GM21825 (cell line): ENCODE measurements at regions not wholly inside any gene's neighbourhood (a gene's known extent, or its start where the extent isn't known, plus 50 kb on each side); places are given as distances from the start of the nearest gene placed in this dataset.

Experiments
- ATAC-seq: cut with Tn5 transposase; IDR thresholded peaks from one replicate; pipeline ENCODE4 v1.9.1; 2021; ENCODE audit warnings: mild to moderate bottlenecking, moderate library complexity; ENCODE audit not compliant: unreplicated experiment

DNA sequence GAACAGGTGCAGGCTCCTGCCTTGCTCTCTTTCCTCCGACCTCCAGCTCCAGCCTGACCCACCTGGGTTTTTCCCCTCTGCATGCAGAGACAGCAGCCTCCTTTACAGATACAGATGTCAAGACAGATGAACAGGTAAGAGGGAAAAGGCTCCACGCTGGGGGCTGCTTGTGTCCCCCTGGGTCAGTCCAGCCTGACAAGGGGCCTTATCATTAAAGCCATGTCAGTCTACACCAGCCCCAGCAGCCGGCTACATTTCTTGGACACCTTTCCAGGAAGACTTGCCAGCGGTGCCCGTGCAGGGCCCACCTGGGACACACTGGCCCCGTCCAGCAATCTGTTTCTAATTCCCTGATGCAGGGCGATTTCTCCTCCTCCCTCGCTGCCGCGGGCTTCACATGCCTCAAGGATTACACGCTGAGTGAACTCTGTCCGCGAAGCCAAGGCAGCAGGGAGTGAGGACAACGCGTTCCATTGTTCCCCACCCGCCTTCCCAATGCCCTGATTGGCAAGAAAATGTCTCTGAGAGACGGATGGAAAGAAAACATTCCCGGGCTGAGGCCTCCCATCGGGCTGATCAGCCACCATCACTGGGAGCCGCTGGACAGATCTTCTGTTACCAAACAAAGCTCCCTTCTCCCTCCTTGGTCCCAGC, 184.7 kb downstream of the C16orf95 start:
- no peak for ATAC-seq

DNA sequence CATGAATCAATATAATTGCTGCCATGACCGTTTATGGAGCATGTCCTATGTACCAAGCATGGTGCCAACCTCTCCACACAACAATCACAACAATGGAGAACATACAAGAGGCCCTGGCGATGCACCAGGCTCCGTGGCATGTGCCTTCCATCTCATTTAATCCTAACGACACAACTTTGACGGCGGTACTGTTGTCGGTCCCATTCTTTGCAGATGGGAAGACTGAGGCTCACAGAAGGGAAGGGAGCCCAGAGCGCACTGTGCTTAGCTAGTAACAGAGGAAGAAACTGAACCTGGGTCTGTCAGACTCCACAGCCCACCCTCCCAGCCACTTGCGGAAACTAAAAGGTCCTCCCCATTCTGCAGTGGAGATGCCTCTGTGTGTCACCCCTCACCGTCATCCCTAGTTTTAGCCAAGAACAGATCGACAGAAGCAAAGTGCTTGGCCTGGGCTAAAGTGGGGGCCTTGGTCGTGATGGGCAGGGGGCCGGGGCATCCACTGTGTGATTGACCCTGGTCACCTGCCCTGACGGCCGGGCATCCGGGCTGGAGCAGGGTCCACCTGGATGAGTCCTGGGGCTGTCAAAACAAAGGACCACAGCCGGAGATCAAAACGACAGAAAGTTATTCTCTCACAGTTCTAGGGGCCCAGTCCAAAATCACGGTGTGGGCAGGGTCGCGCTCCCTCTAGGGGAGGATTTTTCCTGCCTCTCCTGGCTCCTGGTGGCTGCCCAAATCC, 183.9 kb downstream of the C16orf95 start:
- ATAC-seq, result no peak

DNA sequence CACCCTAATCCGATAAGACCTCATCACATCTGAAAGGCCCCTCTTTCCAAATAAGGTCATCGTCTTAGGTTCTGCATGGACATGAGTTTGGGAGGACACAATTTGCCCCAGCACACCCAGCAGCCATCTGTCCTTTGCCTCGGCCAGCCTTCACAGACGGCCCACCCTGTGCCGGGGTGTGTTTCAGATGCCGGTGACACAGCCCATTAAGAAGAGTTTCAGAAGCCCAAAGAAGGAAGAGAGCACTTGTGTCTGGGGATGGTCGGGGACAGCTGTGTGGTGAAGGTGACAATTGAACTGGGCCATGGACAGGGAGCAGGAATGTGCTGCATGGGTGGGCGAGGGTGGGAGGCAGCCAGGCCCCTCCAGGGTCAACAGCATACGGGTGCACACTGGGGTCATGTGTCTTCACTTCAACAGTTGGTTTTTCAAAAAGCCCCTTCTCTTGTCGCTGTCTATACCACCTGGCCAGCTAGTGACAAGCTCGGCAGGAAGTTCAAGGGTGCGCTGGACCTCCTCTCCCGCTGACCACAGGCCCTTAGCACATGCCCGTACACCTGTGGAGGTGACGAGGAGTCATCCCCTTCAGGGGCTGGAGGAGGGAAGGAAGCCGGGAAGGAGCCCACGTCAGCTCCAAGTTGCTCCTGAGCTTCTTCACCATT, 183.1 kb downstream of the C16orf95 start:
- ATAC-seq, result no peak

DNA sequence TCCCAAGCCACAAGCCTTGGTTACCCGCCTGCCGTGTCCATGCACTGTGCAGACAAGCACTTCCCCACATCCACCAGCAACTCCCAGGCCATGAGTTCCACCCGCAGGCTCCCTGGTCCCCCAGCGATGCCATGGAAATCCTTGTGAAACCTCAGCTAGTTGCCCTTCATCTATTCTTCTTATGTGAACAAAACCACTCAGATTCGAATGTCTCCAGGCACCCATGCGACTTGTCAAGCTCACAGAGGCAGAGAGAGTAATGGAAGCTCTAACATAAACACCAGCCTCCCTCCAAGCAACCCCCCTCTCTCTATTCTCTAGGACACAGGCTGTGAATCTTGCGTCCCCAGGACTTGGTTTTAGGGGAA, 182.6 kb downstream of the C16orf95 start:
- no peak for ATAC-seq

DNA sequence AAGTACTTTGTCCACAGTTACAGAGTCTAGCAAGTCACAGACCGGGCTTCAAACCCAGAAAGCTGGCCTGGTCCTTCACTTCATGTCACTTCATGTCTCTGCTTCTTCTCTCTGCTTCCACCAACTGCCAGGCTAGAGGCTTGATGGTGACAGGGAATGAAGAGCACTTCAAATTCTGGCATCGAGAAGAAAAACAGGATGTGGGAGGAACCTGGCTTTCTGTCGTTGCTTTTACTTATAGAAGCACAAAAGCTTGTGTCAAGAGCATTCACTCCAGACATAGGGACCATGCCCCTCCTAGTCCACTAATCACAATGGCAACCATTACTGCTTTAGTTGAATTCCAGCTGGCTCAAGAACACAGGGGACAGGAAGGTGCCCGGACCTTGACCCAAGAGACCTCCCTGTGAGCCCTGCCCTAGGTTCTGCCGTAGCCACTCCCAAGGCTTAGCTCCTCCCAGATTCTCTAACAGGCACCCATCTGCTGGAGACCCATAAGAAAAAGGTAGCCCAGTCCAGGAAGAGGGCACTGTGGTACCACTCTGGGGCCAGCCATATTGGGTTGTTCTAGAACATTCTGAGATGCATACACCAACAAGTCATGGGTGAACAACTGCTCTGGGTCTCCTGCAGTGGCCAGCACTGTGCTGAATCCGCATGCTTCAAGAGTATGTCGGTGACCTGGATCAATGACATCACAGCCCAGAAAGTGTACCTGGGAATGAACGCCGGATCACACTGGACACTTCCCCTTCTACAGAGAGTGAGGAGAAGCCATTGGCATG, 181.8 kb downstream of the C16orf95 start:
- no peak for ATAC-seq

DNA sequence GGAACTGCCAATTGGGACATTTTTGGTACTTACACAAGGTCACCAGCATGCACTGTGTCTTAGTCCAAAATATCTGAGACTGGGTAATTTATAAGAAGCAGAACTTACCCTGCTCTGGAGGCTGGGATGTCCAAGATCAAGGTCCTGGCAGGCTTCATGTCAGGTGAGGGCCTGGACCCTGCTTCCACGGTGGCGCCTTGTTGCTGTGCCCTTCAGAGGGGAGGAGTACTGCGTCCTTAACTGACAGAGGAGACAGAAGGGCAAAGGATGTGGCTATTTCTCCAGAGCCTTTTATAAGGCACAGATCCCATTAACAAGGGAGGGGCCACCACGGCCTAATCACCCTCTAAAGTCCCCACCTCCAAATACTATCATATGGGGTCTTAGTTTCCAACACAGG, 178.9 kb downstream of the C16orf95 start:
- no peak for ATAC-seq

- no peak for ATAC-seq
Measured at GRCh38 chr16:87138738-87139267, 178.4 kb downstream of the C16orf95 start.

DNA sequence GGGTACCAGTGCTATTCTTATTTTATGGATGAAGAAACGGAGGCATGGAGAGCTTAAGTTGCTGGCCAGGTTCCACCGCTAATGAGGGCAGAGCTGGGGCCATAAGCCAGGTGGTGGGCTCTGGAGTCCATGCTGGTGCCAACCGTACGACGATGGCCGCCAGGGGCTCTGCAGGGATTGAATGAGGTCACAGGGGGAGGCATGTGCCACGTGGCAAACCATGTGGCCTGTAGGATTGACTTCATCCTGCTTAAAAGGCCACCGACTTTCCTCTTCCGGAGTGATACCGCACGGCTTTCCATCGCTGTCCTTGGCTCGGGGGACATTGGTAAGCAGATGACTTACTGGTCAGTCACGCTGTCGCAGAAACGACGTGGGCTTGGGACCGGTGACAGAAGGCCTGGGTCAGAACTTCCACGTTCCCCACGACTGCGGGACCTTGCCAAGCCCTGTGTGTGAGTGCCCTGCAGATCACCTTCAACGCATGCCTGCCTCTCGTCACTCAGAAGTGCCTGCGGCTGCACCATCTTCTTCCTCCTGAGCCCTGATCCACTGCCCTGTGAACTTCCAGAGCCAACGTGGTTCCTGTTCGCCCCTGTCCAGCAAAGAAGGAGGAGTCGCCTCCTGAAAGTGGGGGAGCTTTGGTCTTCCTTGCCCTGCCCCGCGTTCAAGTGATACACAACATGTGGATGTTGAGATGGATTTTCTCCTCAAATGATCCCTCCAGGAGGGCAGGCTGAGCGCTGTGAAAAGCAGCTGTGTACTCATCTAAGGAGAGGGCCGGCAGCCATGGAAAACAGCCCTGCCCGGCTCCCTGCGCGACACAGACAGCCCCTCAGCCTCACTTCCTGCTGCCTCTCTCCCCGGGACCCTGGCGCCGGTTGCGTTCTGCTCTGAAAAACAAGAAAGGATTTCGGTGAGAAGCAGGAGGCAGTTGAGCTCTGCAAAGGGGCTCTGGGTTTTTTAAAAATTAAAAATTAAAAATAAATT, 176.7 kb downstream of the C16orf95 start:
- ATAC-seq, result no peak

DNA sequence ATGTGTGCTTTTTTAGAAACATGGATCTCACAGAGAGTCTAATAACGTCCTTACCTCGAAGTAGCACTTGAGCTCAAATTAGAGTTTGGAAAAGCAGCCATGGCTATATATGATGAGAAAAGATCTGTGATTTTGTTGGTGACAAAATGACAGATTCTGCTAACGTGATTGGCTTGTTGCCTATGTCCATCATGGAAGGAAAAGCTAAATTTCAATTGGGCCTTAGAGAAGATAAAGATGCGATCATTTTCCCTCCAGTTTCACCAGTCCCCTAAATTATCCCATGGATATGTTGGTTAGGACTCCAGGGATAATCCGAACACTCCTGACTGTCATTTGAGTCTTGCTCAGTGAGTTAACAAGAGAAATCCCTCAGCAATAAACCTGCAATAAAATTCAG, 175.8 kb downstream of the C16orf95 start:
- ATAC-seq, result no peak

DNA sequence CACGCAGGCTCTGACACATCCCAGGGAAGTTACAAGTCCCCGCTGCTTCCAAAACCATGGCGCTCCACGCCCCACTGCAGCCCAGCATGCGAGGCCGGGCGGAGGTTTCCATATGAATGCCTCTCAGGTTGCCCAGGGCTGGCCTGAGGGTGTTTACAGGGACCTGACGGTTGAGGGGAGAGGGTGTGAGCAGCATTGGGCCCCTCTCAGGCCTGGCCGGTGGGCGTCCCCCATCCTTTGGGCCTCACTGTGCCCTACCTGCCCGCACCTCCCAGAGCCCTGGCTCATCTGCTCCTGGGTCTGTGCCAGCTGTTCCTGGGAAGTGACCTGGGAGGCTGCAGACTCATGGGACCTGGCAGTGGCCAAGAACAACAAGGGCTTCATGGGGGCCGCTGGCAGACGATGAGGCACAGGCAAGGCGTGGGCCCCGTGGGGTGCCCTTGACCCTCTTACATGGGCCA, 173.5 kb downstream of the C16orf95 start:
- no peak for ATAC-seq

DNA sequence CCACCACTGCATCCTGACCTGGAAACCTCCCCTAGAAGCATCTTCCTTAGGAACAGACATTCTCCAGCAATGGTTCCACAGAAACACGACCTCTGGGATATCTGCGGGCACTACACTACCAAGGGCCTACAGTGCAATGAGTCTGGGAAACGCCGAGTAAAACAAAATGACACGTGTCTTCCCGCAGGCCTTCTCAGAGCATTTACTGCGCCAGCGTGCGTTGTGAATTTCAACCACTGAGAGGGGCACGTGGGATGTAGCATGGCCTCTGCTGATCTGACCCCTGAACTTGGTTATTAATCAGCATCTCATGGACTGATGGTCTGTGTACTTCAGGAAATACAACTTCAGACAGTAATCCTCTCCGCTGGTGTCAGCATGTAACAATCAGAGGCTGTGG, 173.0 kb downstream of the C16orf95 start:
- ATAC-seq, result no peak

- ATAC-seq, result no peak
Measured at GRCh38 chr16:87145181-87146176, 171.7 kb downstream of the C16orf95 start.

DNA sequence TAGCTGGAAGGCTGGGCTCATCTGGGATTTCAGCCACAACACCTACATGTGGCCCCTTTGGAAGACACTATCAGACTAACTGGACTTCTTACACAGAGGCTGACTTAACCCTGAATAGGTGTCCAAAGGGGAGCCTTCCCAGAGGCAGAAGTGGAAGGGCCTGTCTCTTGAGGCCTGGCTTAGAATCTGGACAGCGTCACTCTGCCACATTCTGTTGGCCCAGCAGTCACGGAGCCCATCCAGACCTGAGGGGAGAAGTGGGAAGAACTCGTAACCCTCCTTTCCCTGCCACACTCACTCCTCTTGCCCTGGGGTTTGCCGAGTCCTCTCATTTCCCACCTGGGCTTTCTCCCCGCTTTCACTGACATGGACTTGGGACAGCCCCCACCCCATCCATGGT, 170.5 kb downstream of the C16orf95 start:
- no peak for ATAC-seq

- ATAC-seq, result no peak
Measured at GRCh38 chr16:87149051-87149450, 168.1 kb downstream of the C16orf95 start.

GRCh38 chr16:87150262-87150661, 166.9 kb downstream of the C16orf95 start:
- ATAC-seq, result no peak

- no peak for ATAC-seq
Measured at GRCh38 chr16:87150681-87151280, 166.4 kb downstream of the C16orf95 start.

DNA sequence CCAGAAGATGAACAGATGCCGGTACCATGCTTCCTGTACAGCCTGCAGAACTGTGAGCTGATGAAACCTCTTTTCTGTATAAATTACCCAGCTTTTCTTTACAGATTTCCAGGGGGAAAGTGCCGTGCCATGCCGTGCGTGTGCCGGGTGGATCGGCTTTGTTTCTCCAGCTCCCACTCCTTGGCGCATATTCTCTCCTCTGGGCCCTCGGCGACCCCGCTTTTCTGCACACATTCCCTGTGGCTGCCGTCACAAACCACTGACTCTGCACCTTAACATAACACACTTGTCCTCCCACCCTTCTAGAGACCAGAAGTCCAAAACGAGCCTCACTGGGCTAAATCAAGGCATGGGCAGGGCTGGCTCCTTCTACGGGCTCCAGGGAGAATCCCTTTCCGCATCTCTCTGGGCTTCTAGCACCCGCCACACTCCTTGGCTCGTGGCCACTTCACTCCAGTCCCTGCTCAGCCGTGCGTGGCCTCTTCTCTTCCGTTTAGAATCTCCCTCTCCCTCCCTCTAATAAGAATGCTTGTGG, 164.9 kb downstream of the C16orf95 start:
- ATAC-seq, result no peak

DNA sequence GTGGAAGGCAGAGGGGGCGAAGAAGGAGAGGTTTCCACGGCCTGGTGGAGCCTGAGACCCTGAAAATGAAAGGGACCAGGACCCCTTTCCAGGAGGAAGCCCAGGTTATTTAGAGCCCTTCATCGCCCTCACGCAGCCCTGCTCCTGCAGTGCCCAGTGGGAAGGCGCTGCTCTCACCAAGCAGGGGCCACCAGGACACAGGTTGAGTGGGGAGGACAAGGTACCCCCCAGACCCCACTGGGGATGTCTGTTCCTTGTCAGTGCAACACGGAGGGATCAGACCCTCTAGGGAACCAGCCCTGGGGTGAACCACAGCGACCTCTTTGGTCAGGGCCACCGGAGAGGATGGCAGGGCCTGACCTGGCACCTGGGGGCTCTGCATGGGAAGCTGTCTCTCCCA, 163.9 kb downstream of the C16orf95 start:
- no peak for ATAC-seq
